Right lung (tissue), 2 donors: ENCODE measurements at regions not wholly inside any gene's neighbourhood (a gene's known extent, or its start where the extent isn't known, plus 50 kb on each side); places are given as distances from the start of the nearest gene placed in this dataset.
"Not testable (repeated sequence)": the region's sequence is repeated elsewhere in the genome, so short reads cannot be mapped to it uniquely, and the experiment has no call there.

Experiments used
- DNase-seq, 2 donors: peaks; one replicate each; pipeline ENCODE4 v3.0.0-alpha.2; 2013

DNA sequence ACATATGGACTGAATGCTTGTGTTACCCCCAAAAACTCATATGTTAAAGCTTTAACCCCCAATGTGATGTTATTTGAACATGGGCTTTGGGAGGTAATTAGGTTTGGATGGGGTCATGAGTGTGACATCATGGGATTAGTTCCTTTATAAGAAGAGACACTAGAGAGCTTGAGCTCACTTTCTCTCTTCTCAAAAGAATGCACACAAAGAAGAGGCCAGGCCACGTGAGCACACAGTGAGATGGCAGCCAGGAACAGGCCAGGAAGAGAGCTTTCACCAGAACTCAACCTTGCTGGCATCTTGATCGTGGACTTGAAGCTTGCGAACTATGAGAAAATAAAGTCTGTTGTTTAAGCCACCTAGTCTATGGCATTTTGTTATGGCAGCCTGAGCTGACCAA is 360.6 kb downstream of the NR2F1-AS1 start:
- no peak for DNase-seq

DNA sequence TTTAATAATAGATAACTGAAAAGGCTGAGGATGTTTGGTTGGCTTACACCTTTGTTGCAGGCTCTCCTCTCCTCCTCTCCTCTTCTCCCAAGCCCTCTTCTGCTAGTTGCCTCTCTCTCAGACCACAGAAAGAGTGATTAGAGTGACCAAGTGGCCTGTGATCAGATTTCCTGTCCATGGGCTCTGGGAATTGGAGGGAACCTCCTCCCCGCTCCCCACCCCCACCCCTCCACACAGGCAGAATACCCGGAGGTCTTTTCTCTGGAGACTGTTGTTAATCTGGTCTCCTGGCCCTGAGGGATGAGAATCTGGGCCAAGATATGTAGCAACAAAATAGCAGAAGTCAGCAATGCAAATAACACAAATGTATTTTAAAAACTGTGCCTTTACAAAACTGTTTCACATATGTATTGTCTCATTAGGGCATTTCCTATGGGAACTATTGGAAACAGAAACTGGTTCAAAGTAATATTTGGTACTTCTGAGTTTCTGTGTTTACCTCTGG is 361.3 kb downstream of the NR2F1-AS1 start:
- DNase-seq = peak; percentile 73

DNA sequence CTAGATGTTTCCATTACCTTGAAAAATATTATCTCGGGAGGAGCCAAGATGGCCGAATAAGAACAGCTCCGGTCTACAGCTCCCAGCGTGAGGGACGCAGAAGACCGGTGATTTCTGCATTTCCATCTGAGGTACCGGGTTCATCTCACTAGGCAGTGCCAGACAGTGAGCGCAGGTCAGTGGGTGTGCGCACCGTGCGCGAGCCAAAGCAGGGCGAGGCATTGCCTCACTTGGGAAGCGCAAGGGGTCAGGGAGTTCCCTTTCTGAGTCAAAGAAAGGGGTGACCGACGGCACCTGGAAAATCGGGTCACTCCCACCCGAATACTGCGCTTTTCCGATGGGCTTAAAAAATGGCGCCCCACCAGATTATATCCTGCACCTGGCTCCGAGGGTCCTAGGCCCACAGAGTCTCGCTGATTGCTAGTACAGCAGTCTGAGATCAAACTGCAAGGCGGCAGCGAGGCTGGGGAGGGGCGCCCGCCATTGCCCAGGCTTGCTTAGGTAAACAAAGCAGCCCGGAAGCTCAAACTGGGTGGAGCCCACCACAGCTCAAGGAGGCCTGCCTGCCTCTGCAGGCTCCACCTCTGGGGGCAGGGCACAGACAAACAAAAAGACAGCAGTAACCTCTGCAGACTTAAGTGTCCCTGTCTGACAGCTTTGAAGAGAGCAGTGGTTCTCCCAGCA is 367.8 kb downstream of the NR2F1-AS1 start:
- not testable (repeated sequence) for DNase-seq

DNA sequence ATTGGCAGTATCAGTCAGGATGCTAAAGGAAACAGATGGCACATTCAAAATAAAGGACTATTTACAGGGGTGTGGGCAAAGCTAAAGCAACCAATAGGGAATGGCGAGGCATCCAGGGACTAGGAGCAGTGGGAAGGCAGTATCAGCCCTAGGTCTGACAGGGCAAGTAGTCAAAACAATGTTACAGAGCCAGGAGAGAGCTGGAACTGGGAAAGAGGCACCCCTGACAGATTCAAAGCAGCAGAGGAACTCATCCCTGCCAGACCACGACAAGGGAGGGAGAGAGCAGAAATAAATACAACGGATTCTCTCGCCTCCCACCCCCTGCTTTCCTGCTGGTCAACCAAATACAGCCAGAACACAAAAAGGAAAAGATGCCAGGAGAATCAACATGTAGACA is 371.5 kb downstream of the NR2F1-AS1 start:
- DNase-seq = no peak

DNA sequence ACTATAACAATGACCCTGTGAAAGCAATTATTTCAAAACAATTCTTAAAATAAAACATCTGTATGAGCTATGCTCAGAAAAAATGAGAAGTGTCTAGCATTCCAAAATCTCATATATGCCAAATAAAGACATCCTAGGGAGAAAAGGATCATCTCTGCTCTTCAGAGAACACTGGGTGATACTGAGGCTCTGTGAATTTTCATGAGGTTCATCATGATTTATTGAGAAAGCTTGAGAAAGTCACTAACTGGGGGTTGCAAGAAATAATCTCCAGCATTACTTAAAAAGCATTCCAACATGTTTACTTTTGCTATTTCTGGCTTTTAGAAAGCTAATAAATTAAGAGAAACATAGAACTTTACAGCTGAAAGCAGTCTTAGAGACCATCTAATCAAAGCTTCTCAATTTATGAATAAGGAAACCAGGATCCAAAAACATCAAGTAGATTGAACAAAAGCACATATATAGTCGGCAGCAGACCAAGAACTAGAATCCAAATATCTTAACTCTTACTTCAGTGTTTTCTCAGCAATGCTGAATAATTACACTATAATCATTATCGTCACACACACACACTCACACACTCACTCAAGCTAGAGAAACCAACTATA is 372.8 kb downstream of the NR2F1-AS1 start:
- peak; percentile 60 to 77 for DNase-seq

DNA sequence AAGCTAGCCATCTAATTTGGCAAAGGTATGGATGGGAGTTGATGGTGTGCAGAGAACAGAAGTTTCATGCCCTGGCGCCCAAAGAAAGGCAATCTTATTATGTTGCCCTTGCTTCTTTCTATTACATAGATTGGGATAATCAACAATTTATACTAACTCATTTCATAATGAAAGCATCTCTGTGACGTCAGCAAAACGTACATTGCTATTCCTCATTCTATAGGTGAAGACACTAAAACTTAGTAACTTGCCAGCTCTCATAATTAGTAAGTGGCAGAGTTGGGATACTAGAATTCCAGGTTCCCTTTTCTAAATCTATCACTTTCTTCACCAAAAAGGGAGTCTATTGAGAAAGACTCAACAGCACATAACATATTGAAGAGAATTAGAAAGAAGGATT is 374.8 kb downstream of the NR2F1-AS1 start:
- DNase-seq = no peak

DNA sequence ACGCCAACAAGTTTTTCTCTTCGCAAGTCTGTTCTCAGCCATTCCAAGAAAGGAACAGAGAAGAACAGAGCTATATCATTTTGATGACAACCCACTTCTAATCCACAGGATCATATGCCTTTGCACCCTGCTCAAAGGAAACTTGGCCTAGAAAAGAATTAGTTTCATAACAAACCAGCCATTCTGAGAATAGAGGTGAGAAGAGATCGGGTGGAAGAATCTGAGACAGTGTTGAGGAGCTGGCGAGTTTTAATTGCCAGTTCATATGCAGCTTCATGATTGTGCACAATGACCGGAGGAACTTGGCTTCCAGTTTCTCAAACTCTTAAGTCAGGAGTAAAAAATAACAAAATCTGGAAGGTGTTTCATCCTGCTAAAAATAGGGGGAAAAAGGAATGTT is 380.0 kb downstream of the NR2F1-AS1 start:
- no peak for DNase-seq

DNA sequence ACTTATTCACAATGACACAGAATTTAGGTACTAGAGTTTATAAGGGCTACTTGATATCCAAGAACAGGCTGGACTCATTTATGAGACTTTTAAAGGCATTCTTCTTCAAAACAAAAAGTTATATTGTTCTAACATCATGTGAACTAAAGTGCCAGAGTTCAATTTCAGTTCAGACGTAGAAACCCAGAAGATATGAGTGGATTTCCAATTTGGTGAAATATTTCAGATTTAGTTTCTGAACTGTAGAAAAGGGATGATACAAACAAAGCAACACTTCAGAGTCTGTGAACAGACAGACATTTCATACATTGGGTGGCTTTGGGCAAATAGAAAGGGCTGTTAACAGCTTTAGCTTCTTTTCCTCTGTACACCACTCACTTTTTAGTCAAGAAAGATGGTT is 384.0 kb downstream of the NR2F1-AS1 start:
- DNase-seq = no peak

DNA sequence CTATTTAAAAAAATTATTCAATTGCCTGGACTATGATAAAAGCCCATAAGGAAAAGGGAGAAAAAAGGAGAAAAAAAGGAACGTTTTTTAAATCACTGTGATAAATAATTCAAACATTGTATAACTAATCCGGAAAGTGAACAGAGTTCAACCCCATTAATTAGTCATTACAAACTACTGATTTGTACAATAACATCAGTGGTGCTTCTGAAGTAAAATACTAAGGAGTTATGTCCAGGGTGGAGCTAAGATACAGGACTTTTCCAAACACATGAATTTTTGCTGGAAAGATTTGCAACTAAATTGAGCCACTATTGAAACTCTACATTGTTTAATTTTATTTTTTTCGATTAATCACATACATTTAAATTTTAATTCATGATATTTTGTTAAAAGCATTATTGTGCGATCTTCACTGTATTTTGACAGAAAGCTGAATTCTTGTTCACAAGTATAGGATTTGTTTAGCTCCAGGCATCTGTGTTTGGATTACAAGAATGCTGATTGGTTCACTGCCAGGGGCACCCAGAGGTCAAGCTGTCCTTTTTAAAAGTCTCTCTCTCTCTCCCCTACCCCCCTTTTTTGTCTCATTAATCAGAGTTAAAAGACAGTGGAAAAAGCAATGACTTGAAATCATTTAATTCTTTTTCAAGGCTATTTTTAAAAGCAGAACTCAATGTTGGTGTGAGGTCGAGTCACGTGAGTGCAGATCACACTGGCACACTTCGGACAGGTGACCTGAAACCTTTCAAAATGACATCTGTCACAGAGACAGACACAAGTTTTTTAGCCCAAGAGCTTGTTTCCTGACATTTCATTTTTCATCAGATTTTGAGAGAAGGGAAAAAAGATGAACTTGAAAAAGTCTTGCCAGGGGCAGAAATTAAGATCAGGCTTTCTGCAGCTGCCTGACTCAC is 387.3 kb downstream of the NR2F1-AS1 start:
- DNase-seq = peak; percentile 40 to 42

DNA sequence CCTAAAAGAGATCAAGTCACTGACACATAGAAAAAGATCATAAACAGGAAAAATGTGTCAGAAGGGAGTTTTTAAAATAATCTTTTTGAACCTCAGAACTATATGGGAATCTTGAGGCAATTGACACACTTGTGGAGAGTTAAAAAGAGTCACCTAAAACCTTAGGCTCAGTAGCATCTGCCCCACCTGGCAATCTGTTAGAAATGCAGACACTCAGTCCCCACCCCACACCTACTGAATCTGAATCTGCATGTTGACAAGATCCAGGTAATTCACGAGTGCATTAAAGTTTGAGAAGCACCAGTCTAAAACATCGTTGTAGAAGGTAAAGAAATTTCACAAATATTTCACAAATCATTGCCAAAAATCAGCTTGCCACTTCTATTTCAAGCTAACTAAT is 388.3 kb downstream of the NR2F1-AS1 start:
- no peak for DNase-seq

DNA sequence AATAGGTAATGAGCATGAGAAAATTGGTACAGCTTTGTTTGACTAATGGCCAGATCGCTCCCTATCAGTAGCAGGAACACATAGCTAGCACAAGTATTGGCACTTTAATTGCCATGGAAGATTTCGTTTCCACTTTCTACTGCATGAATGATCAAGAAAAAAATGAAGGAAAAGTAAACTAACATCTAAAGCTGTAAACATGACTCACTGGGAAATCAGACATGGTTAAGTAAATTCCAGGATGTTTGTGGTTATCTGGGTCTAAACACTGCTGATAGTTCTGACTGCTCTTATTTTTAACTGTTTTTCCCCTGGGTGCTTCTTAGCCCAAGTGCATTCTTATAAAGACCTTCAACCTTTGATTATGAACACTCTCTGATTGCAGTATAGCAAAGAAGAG is 388.9 kb downstream of the NR2F1-AS1 start:
- no peak for DNase-seq

DNA sequence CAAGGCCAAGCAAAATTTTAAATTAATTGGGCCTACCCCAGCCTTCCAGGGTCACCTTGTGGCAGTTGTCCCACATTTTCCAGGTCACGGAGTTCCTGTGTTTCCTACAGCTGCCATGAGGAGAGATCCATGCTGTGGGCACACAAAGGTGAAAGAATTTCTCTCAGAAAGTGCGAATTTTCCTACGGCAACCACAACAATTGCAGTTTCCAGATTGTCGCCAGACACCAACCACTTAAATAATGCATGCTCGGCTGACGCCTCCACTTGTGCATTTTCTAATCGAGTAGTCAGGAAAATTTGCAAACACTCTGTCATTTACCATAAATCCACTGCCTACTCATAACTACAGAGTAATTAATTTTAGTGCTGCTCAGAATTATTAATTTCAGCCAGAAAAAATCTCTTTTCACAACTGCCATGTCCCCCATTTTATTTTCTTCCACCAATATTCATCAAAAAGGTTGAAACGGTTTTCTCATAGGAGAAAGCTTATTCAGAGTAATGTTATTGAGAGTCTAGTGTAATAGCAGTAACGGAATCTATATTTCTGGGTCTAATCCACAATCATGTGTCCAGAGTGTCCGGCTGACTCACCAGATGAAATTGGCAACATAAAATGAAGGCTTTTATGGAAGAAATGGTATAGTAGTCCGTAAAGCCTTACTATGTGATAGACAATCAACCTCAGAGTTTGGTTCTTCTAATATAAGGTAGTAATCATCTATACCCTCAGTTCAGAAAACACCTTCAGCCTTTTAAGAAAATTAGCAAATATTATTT is 389.8 kb downstream of the NR2F1-AS1 start:
- DNase-seq = no peak

DNA sequence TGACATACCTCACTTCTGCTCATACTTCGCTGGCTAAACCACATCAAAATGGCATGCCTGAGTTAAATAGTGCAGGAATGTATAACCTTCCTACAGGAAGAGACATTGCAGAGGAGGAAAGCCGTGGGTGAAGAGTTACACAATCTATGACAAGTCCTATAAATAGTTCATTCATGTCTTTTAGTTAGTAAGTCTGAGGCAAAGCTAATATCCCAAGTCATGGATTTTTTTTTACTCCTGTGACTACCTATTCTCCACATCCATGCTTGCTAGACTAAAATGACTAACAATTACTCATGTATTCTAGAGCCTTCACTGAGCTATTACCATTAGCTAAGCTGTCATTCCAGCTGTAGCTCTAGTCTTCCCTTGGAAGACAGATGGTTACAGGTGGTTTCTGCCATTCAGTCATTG is 391.3 kb downstream of the NR2F1-AS1 start:
- DNase-seq = no peak

DNA sequence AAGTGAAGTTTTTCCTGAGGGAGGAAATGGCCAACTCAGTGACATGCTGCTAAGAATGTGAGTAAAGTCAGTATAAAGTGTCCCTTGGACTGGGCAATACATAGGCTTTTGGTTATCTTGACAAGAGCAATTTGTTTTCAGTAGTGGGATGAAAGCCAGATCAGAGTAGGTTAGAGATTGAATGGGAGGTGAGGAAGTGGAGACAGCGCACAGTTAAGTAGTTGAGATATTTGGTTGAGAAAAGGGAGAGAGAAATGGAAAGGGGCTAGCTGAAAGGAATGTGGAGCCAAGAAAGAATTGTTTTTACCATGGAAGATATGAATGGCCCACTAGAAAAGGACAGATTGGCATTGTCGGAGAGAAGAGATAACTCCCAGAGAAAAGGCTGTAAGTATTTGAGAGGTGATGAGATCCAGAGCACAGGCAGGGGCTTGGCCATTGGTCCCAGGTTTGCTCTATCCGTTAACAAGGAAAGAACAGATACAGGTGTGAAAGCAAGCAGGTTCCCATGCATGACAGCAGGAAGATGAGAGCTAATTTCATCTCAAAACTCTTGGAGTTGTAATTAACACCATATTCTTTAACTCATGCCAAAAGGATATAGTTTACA is 392.0 kb downstream of the NR2F1-AS1 start:
- DNase-seq = no peak

DNA sequence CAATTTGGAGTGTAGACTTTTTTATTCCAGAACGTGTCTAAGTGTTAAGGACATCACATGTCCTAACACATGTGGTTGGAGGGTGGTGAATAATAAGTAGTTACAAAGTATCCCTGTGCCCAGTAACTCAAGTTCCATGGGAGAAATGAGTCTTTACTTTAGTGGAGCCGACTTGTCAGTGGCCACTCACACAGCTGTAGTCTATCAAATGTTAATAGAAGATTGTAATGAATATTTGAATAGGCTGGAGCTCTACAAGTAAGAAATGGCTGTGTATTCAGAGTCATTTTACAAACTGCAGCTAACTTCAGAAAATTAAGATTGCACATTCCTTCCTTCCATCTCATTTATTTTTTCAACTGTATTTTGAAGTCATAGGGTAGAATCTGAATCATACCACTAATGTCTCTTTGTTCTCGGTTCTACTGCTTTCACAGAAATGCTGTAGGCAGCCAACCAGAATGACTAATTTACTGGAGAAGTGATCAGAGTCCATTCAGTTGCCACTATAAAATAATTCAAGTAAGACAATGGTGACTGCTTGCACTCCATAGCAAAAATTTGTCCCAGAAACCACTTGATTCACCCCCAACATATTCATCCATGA is 394.8 kb downstream of the NR2F1-AS1 start:
- DNase-seq = no peak

DNA sequence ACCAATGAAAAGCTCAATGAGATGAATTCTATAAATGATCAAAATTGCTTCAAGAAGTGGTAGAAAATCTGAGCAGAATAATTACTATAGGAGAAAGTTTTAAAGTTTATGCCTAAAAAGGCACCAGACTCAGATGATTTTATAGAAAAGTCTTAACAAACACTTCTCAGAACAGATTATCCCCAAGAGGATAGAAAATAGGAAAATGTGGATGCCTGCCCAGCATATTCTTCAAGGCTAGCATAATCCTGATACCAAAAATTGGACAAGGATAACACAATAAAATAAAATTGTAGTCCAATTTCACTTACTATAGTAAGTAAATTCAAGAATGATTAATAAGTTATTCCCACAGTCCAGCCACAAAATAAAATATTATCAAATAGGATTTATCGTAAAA is 397.0 kb downstream of the NR2F1-AS1 start:
- DNase-seq = no peak

DNA sequence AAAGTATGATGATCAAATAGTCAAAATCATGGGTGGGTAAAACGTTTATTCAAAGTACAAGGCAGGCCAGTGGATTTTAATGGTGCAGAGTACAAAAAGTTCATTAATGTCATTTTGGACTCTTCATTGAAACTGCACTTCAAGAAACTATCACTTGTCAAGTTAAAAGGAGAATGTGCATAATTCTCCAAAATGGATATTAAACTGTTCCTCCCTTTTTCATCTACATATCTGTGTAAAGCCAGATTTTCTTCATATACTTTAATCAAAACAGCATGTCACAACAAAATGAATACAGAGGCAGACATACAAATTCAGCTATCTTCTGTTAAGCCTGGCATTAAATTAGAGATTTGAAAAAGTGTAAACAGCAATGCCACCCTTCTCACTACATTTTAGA is 401.6 kb downstream of the NR2F1-AS1 start:
- DNase-seq = no peak

DNA sequence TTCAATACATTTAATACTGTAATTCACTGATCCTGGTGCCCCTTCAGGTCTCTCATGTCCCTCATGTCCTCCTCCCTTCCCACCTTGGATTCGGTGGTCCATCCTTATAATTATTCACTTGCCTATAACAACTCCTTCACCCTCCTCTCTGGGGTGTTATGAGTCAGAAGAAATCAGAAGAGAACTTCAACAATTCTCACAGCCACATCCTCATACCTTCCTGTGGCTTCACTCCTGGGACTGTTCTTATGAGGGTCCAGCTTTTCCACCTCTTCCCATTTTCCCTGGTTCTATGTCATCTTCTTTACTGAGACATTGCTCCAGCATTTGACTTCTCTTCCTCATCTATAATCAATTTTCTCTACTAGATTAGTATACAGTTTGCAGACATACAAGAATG is 406.1 kb downstream of the NR2F1-AS1 start:
- no peak for DNase-seq

DNA sequence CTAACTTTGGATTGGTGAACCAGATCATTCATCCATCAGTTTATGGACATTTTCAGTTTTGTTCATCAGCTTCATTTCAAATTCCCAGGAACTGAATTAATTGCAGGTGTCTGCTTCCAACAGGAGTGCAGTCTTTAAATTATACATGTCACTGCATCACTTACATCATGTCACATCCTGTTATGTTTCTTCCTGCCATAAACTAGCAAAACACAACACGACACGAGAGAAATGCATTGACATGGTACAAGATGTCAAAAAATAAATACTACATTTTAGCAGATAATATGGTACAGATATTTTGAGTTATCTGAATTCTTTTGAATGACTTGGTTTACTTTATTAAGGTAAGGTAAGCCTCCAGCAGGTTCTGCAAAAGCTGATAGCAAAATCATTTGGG is 415.5 kb downstream of the NR2F1-AS1 start:
- DNase-seq = no peak

DNA sequence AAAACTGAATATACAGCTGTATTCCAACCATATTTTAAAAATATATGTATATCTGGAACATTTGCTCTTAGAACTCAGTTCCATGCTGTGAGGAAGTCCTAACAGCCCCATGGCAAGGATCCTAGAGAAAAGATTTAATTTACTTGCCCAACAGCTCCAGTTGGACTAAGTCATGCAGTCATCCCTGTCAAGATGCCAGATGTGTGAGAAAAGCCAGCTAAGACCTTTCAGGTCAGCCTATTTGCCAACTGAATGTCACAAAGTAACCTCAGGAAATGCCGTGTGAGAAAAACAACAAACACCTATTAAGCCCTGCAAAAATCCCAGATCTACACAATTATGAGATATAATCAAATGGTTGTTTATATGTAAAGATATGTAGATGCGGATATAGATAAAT is 416.3 kb downstream of the NR2F1-AS1 start:
- DNase-seq = no peak
